Skin of body (tissue), 1 donor: ENCODE measurements at regions not wholly inside any gene's neighbourhood (a gene's known extent, or its start where the extent isn't known, plus 50 kb on each side); places are given as distances from the start of the nearest gene placed in this dataset.
"Not testable (repeated sequence)": the region's sequence is repeated elsewhere in the genome, so short reads cannot be mapped to it uniquely, and the experiment has no call there.

Source experiments
- DNase-seq: peaks from one replicate; lab custom pipeline; 2025; lab: John Stamatoyannopoulos, UW

GRCh38 chr2:4972472-4972871, 719.7 kb upstream of the SOX11 start:
- no peak for DNase-seq

GRCh38 chr2:4973354-4973753, 718.8 kb upstream of the SOX11 start:
- DNase-seq = no peak

DNA sequence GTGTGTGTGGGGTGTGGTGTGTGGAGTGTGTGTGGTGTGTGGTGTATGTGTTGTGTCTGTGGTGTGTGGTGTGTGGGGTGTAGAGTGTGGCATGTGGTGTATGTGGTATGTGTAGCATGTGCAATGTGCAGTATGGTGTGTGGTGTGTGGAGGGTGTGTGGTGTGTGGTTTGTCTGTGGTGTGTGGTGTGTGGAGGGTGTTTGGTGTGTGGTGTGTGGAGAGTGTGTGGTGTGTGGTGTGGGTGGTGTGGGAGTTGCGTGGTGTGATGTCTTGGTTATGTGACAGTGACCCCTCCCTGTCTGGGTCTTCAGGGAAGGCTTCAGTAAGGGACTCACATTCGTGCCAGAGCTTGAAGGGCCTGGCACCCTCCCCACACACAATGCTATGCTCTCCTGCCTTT, 718.2 kb upstream of the SOX11 start:
- DNase-seq = no peak

DNA sequence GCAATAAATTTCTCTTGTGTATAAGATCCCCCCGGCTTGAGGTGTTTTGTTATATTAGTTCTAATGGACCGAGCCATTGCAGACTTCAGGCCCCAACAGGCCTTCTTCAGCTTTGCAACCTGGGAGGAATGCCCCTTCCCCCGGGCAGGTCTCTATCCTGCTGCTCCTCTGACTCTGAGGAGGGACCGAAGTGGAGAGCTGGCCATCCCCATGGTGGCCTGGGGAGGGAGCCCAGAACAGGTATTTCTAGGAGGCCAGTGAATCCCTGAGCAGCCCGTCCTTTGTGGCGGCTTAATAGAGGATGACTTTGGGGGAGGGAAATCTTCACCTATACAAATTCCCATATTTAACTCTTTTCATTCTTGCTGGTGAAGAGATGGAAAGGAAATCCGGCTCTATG, 715.8 kb upstream of the SOX11 start:
- no peak for DNase-seq

DNA sequence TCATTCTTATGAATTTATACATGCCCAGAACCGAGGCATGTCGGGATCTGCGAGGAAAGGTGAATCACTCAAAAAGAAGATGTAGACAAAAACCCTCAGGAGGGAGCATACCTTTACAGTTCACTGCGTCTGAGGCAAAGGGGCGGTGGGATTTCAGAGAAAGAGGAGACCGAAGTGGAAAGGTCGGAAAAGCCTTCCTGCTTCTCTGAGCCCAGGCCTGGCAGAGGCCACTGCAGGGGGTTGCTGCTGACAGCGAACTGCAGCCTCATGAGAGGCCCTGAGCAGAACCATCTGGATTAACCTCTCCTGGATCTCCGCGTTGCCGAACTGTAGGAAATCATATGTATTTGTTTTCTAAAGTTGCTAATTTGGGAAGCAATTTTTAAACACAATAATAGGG, 713.1 kb upstream of the SOX11 start:
- DNase-seq = no peak

- DNase-seq = no peak
Observed at GRCh38 chr2:4980995-4981394, 711.2 kb upstream of the SOX11 start.

- DNase-seq = no peak
Observed at GRCh38 chr2:4981802-4982409, 710.3 kb upstream of the SOX11 start.

DNA sequence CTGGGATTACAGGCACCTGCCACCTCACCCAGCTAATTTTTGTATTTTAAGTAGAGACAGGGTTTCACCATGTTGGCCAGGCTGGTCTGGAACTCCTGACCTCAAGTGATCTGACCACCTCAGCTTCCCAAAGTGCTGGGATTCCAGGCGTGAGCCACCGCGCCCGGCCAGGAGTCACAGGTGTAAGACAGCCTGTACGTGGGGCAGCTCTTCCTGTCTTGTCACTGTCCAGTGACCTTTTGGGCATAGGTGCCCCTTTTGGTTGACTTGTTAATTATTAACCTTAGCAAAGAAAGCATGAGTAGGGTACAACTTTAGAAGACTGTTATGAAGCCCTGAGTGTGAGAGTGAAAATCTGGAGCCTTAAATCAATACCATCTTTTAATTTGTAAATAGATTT, 703.7 kb upstream of the SOX11 start:
- DNase-seq = not testable (repeated sequence)

GRCh38 chr2:4992226-4992625, 700.0 kb upstream of the SOX11 start:
- no peak for DNase-seq

DNA sequence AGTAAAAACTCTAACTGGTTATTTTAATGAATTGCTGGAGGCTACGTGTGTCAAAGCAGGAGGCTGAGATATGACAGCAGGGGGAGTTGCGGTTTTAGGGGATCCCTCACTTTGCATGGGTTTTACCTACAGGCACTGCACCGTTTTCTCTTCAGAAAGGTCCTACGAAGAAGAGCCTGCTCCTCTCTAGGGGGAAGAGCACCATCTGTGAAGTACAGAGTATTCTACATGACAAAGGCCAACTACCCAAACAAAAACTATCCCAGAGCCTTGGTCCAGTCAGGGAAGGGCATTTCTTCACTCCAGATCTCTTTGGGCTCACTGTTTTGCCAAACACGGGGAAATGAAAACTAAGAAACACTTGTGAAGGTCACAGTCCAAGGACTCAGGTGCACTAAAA, 696.7 kb upstream of the SOX11 start:
- no peak for DNase-seq

- DNase-seq = no peak
Observed at GRCh38 chr2:5007596-5007995, 684.6 kb upstream of the SOX11 start.

DNA sequence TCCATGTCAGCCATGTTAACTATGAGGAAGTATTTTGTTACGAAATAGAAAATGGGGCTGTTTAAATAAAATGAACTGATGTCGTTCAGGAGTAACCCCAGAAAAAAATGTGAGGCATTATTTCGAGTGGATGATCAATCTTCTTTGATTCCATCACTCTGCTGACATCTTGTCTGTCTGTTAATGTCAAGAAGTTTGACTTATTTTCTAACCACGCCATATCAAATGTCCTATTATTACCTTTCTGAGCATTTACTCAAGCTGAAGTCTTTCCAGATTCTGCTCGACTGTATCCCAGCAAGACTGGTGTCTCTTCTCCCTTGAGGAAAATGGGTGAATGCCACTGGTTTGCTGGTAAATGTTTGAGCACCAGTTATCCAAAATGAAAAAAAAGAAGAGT, 672.9 kb upstream of the SOX11 start:
- no peak for DNase-seq

GRCh38 chr2:5020116-5020875, 671.9 kb upstream of the SOX11 start:
- DNase-seq = no peak

- DNase-seq = no peak
Observed at GRCh38 chr2:5021136-5021535, 671.0 kb upstream of the SOX11 start.

GRCh38 chr2:5022061-5022460, 670.1 kb upstream of the SOX11 start:
- DNase-seq = no peak

DNA sequence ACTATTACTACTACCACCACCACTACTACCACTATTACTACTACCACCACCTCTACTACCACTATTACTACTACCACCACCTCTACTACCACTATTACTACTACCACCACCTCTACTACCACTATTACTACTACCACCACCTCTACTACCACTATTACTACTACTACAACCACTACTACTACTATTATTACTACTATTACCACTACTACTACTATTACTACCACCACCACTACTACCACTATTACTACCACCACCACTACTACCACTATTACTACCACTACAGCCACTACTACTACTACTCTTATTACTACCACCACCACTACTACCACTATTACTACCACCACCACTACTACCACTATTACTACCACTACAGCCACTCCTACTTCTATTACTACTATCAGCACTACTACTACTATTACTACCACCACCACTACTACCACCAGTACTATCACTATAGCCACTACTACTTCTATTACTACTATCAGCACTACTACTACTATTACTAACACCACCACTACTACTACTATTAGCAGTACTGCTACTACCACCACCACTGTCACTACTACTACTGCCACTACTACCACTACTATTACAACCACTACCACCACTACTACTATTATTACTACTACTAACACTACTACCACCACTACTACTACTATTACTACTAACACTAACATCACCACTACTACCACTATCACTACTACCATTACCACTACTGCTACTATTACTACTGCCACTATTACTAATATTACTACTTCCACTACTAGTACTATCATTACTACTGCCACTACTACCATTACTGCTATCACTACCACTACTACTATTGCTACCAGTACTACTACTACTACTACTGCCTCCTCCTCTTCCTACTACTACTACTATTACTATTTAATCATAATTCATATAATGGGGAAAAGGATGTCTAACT, 669.2 kb upstream of the SOX11 start:
- not testable (repeated sequence) for DNase-seq

GRCh38 chr2:5026571-5027234, 665.5 kb upstream of the SOX11 start:
- DNase-seq = no peak

DNA sequence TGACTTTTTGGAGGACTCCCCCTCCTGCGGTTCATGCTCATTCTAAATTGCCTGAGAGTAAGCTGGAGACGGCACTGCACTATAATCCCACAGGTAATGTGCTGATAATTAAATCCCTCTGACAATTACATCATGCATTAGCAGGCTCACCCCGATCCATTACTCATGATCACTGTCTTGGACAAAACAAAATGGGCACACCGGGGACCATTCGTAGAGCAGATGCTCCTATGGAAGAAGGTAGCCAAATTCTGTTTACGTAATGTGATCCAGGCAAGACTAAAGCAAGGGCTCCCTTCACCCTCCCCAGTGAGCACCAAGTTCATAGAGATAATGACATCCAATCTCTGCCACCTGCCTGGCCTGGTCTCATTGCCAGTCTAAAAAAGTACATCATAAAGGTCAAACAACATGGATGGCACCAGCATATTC, 657.1 kb upstream of the SOX11 start:
- DNase-seq = no peak

- DNase-seq = no peak
Observed at GRCh38 chr2:5036256-5036655, 655.9 kb upstream of the SOX11 start.

DNA sequence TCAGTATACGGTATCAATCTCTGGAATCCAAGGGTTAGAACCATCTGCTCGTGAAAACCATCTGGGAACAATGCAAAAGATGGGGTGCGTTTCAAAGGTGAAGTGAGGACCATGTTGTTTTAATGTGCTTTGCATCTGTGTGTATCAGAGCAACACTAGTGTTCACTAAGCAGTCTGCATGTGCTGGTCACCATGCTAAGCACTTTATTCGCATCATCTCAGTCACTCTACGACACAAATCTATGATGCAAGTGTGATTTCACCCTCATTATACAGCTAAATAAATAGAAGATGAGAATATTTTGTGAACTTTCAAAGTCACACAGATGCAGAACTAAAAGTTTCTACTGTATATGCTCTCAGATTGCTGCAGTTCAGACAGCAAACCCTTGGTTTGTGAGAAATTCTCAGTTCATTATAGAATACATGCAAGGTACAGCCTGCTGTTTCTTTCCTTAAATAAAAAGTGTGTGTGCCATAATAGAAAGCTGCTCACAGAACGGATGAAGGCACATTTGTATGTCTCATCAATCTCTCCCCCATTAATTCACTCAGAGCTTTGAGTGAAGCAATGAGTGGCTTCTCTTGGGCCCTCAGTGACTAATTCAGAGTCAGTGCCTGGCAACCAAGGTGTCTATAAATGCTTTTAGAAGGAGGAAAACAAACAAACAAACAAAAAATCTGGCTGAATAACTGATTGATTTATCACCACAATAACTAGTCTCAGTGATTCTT, 652.8 kb upstream of the SOX11 start:
- DNase-seq = no peak

DNA sequence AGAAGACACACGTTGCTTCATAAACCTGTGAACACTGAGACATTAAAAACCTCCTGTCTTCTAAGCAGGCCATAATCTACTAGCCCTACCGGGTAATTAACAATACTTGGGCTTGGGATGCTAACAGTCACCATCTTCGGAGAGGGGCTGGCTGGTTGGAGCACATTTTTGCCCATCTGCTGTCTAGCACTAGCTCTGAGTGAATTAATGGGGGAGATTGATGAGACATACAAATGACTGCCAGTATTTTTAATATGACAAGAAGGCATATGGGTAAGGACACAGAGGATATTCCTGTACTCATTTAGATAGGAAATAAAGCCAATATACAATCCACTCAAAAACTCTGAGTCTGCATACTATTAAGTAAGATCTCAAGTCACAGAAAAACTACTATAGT, 651.6 kb upstream of the SOX11 start:
- no peak for DNase-seq
